Left ventricle myocardium superior (tissue), 1 donor: ENCODE measurements at regions not wholly inside any gene's neighbourhood (a gene's known extent, or its start where the extent isn't known, plus 50 kb on each side); places are given as distances from the start of the nearest gene placed in this dataset.
A peak's percentile ranks its signal among the peaks of the same experiment; 100 is the strongest.
"Not testable (repeated sequence)": the region's sequence is repeated elsewhere in the genome, so short reads cannot be mapped to it uniquely, and the experiment has no call there.

Experiments
- ATAC-seq: fragments of 200-7000 bp; cut with Tn5 transposase; one replicate; pipeline ENCODE4 v1.9.1; 2020; ENCODE audit warnings: mild to moderate bottlenecking, moderate library complexity
- DNase-seq: peaks from one replicate; pipeline ENCODE4 v3.0.0-alpha.2; 2020
- intact Hi-C: fragments of 100-400 bp; cut with micrococcal nuclease; formaldehyde crosslinking; loops from one replicate; pipeline ENCODE4 v1.11.0; 2022
- donor health status: DM: no; HTN: yes; CAD: no; lungs with severe emphysema.

GRCh38 chr7:20513897-20514296, 101.6 kb upstream of the ABCB5 start:
- ATAC-seq (no peak), DNase-seq (no peak)
- intact Hi-C loops = no loop called here

DNA sequence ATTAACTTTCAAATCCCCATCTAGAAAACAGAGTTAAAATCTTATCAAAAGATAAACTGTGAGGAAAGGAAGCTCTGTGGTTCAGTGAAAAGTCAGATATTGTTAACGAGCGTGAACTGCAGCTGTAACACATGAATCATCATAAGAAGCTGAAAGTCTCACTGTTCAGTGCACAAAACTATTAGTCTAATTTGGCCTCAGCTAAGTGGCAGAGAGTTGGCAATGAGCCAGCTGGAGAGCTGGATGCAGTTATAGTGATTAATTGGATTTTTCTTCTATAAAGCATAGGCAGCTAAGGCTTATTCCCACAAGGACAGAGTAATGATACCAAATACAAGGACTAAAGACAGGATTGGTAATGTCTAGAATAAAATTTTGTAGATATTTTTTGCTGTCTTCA, 101.1 kb upstream of the ABCB5 start:
- intact Hi-C loops = no loop called here
- no peak for ATAC-seq
- peak; percentile 25 for DNase-seq

- intact Hi-C loops = no loop called here
- ATAC-seq = no peak
- DNase-seq = no peak
Measured at GRCh38 chr7:20519645-20520044, 95.8 kb upstream of the ABCB5 start.

DNA sequence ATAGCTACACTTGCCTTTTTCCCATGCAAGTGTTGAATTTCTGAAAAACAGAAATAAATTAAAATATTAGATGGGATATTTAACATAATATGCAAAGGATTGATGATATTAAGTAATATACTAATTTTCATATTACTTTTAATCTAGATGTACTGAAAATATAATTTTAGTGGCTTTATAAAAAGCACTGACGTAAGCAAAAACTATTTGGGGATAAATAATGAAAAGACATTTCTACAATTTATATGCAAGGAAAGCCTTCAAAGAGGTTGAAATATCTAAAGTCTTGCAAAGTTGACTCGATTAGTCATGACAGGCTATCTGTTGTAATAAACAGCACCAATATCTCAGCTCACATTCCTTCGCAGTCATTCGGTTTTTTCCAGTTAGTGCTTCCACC, 94.9 kb upstream of the ABCB5 start:
- ATAC-seq (no peak), DNase-seq (no peak)
- intact Hi-C loops = no loop called here

DNA sequence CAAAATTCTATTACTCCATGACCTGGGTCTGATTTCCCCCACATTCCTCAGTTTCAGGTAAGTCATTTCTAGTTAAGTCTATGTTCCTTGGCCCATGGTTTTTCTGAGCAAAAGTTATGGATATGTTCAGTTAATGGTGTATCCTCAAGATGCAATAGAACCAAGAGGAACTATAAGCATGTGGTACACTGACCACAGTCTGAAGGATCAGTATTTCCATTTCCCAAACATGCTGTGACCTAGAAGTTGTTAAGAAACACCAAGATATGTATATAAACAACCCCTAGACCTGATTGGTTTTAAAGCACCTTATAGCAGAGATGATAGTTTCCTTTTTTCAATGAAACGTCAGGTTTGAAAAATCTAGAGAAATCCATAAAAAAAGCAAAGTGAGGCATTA, 94.2 kb upstream of the ABCB5 start:
- no peak for ATAC-seq
- no peak for DNase-seq
- intact Hi-C loops = no loop called here

DNA sequence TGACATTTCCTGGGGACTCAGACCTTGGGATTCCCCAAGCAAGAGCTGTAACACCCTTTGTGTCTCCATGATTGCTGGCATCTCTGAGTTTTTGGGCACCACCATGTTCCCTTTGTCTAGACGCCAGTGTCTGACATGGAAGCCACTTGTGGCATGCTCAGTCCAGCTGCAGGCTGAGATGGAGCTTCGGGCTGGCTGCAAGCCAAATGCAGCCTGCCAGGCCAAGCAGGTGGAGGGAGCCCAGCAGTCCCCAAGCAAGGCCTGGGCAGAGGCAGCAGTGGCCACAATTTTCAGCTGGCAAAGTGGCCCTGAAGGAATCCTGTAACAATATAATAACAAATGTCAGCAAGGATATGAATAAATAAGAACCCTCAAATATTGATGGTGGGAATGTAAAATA, 86.2 kb upstream of the ABCB5 start:
- peak; percentile 9 for DNase-seq
- intact Hi-C loops = no loop called here

DNA sequence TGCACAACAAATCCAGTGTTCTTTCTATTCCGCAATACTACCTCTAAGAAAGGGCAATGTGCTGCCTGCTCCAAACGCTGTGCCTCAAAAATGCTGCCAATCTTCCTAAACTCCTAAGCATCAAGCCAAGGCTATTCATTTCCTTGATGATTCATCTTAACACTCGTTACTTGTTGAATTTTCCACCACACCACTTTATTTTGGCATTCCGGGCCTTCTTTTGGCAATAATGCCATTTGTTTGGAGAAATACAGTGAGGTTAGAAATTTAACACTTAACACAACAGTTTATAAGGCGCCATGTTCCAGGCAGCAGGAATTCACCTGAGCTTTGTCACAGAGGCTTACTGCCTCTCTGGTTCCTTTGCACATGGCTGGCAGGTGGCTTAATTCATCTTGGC, 82.6 kb upstream of the ABCB5 start:
- no peak for ATAC-seq

More for the DNA sequence above, 86.2 kb upstream of the ABCB5 start:
- no peak for ATAC-seq

DNA sequence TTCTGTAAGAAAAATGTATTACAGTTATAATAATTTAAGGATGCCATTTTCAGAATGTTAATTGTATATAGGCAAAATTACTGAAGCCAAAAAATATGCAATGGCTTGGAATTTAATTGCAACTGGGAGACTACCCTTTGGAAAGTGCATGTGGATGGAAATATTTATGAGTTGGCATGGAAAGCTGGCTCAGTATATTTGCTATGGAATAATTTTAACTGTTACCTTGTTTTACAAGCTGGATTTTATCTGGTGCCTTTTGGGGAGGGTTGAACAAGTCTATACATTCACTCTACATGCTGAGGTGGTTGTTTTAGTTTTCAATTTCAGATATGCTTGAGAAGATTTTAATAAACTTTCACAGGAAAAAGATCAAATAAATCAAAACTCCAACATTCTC, 80.9 kb upstream of the ABCB5 start:
- DNase-seq = no peak
- intact Hi-C loops = no loop called here
- ATAC-seq = no peak

More for the DNA sequence above, 82.6 kb upstream of the ABCB5 start:
- intact Hi-C loops = no loop called here
- no peak for DNase-seq

DNA sequence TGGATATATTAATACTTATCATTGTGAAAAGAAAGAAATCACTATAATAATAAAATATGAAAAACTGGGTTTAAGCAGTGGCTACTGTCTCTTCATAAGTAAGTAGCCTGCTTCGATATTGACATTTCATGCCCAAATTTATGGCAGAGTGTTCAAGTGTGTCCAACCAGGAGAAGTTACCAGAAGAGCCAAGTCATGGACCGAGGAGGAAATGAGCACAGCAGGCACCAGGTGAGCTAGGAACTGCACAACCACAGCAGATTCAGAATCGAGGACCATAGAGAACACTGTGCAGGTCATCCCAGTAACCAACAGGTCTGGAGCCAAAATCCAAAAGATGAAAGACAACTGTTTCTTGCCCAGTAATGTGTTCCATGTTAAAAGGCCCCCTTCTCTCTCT, 79.9 kb upstream of the ABCB5 start:
- intact Hi-C loops = no loop called here
- ATAC-seq (no peak), DNase-seq (no peak)

DNA sequence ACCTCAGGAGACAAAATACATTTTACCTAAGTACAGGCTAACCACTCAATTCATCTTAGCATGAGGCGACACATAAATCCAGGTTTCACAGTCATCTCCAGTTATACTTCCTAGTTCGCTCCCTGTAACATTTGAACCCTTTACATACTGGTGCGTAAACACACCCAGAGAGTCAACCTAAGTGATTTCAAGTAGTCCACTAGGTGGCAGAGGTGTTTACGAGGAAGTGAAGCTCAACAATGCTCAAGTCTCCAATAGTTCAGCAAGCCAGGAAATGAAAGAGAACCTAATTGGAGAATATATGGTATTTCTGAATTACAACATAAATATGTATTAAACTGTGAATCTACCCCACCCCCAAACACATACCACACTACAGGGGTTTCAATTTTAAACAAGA, 76.3 kb upstream of the ABCB5 start:
- intact Hi-C loops = no loop called here
- ATAC-seq = no peak
- DNase-seq = no peak

DNA sequence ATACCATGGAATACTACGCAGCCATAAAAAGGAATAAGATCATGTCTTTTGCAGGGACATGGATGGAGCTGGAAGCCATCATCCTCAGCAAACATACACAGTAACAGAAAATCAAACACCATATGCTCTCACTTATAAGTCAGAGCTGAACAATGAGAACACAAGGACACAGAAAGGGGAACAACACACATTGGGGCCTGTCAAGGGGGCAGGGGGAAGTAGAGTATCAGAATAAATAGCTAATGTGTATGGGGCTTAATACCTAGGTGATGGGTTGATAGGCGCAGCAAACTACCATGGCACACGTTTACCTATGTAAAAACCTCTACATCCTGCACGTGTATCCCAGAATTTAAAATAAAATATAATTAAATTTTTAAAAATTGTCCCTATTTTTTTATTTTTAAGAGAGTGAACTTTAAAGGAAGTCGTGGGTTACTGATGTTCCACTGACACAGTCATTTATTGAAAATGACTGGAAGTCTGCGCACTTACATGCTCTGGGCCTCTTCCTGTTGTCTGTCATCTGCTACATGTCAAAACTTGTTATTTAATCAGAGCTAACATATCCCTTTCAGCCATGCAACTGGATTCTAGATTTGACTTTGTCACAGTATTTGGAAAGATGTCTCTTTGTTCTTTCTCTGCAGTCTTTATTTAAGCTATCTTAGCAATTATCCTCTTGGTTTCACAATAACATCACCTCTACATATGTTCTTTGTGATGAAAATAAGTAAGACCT, 73.7 kb upstream of the ABCB5 start:
- intact Hi-C loops = no loop called here
- DNase-seq = no peak
- no peak for ATAC-seq

DNA sequence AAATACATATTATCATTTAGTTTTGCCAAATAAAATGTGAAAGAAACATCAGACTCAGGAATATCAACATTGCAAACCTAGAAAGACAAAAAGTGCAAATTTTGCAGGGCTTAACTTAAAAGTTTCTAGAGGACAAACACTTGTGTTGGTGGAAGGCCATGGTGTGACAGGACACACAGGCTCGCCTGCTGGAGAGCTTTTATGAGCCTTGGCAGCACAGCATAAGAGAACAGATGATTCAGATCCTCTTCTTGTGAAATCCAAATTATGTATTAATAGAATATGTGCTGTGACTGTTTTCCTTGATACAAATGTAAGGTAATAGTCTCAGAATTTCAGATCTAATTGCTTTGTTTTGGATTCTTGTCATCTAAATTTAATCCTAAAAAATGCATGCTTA, 72.9 kb upstream of the ABCB5 start:
- intact Hi-C loops = no loop called here
- ATAC-seq (peak; percentile 65), DNase-seq (peak; percentile 50)

GRCh38 chr7:20543500-20543899, 72.0 kb upstream of the ABCB5 start:
- DNase-seq (no peak), ATAC-seq (no peak)
- intact Hi-C loops = no loop called here

- intact Hi-C loops = no loop called here
- ATAC-seq = no peak
Measured at GRCh38 chr7:20545016-20545415, 70.5 kb upstream of the ABCB5 start.

DNA sequence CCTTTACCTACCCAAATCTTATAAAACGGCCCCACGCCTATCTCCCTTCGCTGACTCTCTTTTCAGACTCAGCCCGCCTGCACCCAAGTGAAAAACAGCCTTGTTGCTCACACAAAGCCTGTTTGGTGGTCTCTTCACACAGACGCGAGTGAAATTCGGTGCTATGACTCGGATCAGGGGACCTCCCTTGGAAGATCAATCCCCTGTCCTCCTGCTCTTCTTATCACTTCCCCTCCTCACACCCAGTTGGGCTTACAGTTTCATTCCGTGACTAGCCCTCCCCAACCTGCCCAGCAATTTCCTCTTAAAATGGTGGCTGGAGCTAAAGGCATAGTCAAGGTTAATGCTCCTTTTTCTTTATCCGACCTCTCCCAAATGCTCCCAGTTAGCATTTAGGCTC, 68.5 kb upstream of the ABCB5 start:
- DNase-seq, intact Hi-C loops, ATAC-seq: not testable (repeated sequence)

More at GRCh38 chr7:20545016-20545415, 70.5 kb upstream of the ABCB5 start:
- no peak for DNase-seq

DNA sequence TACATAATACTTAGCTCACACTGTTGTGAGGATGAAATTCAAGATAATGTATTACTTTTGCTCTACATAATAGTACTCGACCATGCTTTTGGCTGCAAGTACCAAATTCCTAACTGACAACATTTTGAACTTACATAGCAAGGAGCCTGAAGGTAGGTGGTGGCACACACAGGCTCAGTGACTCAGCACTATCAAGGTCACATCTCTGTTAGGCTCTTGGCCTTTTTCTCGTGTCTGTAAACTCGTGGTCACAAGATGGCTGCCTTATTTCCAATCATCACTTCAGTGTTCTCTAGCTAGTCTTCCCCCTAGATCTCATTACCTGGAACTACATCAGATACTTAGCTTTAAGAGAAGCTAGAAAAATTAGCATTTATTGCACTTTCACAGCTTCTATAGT, 61.4 kb upstream of the ABCB5 start:
- no peak for DNase-seq

DNA sequence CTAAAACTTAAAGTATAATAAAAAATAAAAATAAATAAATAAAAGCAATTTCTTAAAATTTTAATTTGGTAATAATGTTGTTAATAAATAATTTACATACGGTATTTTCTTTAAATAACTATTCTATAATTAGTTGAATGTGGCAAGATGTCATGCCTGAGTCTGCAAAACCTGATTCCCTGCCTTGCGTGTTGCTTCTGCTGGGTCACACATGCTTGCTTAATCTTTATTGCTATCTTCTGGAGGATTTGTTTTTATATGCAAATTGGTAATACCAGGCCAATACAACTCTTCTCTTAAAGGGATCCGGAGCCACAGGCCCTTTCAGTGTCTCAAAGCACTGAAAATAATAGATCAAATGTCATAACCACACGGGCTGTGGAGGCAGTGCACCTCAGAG, 59.4 kb upstream of the ABCB5 start:
- DNase-seq = no peak
- ATAC-seq = no peak
- intact Hi-C loops = no loop called here

More for the DNA sequence above, 61.4 kb upstream of the ABCB5 start:
- no peak for ATAC-seq
- intact Hi-C loops = no loop called here

DNA sequence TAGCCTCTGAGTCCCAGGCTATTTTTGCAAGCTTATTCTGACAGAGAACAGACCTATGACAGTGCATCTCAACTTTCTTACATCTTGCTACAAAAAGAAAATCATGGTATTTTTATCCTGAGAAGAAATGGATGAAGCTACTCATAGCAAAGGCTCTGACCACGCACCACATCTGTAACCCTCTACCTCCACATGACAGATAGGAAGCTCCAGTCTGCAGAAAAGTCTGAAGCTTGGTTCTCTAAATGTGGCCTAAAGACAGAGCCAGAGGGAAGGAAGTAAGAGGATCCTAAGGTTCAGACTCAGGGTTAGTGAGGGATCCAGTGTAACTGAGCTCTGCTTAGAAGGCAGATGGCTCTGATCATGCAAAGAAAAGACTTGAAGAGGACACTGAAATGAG, 58.4 kb upstream of the ABCB5 start:
- ATAC-seq = no peak
- DNase-seq = no peak
- intact Hi-C loops = no loop called here

GRCh38 chr7:20558963-20559716, 56.3 kb upstream of the ABCB5 start:
- intact Hi-C loops = no loop called here
- peak; percentile 16 for DNase-seq
- ATAC-seq = no peak

- intact Hi-C loops = no loop called here
- DNase-seq = no peak
- no peak for ATAC-seq
Measured at GRCh38 chr7:20559883-20560282, 55.6 kb upstream of the ABCB5 start.
